Non-pigmented ciliary epithelial cell (primary cell): ENCODE measurements at regions not wholly inside any gene's neighbourhood (a gene's known extent, or its start where the extent isn't known, plus 50 kb on each side); places are given as distances from the start of the nearest gene placed in this dataset.

ENCODE experiments used
- DNase-seq: peaks from one replicate; pipeline ENCODE4 v3.0.0-alpha.2; 2010; ENCODE audit warnings: low read depth

DNA sequence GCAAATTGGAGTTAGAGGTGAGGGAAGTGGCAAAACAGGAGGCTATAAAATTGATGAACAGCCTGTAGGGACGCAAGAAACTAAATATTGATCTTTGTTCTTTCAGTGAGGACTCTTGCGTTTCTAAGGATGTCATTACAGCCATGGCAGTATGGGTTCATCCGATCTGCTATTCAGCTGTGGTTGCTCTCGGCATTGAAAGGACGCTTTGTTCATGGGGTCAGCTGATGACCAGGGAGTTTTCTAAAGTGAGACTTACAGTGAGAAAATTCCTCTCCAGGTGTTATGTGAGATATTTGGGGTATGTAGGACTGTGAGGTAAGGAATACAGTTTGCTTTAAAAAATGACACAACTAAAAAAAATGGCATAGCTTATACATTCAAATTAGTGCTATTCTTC is 52.7 kb upstream of the PELI1 start:
- DNase-seq: no peak

- no peak for DNase-seq
Observed at GRCh38 chr2:64201151-64201550, 56.9 kb upstream of the PELI1 start.

DNA sequence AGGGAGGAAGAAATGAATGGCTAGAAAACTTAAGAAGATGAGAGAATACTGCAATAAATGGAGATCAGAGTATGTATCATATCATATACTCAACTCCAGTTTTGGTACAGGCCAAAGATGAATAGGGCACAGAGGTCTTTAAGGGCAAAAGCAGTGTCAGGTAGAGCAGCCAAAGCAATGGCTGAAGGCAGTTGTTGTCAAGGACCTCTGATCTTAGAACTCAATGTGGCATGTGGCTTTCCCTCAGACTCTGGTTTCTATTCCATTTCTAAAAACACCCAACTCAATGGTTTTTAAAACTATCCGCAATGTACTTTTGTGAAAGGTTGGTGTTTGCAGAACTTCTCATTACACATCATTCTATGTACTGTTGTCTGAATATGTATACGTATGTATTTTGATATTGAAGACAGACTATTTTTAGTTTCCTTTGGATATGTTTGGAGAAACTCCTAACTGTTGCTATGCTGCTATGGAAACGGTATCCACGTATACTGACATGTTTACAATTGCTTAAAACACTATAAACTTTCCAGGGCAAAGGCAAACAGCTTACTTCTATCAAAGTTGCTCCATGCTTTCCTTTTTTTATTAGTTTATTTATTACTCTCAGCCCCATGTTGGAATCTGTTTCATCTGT is 58.1 kb upstream of the PELI1 start:
- DNase-seq: no peak

GRCh38 chr2:64203131-64203857 is 59.1 kb upstream of the PELI1 start:
- no peak for DNase-seq

DNA sequence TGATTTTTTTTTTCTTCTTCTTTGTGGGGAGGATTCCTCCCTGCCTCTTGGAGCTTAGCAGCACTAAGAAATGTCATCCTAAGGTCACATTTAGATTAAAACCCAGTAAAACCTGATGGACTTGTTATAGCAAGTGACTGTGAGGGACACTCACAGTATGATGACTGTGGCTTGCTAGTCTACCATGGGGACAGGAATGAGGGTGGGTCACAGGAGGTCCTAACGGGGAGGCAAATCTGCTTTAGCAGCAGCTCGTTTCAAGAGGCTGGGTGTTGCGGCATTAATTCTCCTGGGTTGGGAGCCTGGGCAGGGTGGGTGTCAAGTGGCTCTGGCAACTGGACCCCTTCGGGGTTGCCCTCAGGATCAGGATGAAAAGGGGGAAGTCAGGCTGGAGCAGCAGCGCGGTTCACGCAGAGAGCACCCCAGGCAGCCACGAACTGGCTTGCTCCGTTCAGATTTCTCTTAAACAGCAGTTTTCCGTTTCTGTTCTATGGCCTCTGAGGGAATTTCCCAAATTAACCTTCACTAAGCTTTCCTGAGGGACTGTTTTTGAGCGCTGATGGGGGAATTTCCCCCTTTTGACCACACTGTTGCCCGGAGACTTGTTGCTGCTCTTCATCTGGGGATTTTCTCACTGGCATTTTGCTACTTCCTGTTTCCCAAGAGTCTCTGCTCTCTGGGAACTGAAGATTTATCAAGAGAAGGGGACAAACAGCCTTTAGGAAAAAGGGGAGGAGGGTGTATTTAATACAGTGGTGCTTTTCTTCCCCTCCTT is 59.8 kb upstream of the PELI1 start:
- DNase-seq: no peak

- no peak for DNase-seq
Observed at GRCh38 chr2:64204703-64205102, 60.5 kb upstream of the PELI1 start.

DNA sequence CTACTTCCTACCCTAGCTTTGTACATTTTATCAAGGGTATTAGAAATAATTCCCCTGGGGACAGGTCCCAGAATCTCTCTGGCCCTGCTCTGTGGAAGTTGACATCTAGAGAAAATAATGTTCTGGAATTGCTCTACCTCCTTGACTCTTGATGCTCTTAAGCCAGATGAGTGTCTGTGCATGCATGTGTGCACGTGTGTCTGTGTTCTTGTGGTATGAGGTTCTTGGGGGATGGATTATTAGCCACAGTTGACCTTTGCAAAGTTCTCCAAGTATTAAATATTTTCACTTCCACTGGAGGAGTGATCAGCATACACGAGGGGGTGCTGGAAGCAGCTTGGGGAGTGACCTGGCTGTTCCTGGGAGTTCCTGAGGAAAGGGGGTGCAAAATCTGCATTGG is 61.2 kb upstream of the PELI1 start:
- no peak for DNase-seq

GRCh38 chr2:64207573-64207972 is 63.4 kb upstream of the PELI1 start:
- DNase-seq: no peak

DNA sequence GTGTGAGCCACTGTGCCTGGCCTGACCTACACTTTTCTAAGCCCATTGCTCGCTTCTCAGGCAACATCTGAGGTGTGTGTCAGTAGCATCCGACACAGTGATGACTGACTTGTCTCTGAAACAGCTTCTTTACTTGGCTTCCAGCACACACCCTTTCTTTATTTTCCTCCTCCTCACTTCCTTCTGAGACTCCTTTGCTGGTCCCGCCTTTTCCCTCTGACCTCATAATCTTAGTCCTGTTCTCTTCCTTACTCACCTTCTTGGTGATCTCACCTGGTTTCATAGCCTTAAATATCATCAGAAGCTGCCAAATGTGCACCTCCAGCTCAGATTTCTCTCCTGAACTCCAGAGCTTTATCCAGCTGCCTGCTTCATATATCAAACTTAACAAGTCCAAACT is 66.6 kb upstream of the PELI1 start:
- no peak for DNase-seq

DNA sequence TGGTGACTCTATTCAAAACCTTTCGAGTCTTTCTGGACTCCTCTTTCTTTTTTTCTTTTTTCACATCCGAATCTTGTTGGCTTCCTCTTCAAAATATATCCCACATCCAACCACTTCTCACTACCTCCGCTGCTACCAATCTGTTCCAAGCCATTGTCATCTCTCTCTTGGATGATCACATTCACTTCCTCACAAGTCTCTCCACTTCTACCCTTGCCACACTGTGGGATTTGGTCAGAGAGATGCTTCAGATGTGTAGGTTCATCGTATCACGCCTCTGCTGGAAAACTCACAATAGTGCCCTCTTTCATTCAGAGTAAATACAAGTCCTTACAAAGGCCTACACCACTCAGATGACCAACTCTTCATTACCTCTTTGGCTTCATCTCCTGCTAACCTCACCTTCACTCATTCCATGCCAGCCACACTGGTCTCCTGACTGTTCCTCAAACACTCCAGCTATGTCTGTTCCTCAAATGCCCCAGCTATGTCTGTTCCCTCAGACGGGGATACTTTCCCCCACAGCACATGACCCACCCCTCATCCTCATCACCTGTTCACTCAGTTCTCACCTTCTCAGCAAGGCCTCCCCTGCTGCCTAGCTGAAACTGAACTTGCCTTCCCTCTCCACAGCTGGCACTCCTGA is 67.2 kb upstream of the PELI1 start:
- DNase-seq: no peak

GRCh38 chr2:64212346-64212745 is 68.1 kb upstream of the PELI1 start:
- DNase-seq: peak; percentile 96

DNA sequence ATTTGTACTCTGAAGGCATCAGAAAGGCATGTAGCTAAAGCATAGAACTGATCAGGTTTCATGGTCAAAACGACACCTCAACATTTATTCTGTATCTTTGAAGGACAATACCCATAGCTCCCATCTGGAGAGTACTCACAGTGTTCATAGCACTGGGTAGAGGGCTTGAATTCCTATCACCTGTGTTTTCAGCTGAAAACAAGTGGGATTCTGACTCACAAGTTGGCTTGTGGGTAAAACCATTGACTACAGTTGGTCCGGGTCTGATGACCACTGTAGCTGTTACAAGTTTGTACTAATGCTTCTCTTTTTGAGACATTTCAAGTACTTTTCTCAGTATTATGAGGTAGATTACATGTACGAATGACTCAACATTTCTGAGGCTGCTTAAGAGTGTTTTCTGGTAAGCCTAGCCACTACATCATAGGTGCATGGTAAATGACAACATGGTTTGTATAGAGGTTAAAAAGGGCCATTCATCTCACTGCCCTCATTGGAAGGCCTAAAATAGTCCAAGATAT is 68.6 kb upstream of the PELI1 start:
- peak; percentile 81 for DNase-seq

DNA sequence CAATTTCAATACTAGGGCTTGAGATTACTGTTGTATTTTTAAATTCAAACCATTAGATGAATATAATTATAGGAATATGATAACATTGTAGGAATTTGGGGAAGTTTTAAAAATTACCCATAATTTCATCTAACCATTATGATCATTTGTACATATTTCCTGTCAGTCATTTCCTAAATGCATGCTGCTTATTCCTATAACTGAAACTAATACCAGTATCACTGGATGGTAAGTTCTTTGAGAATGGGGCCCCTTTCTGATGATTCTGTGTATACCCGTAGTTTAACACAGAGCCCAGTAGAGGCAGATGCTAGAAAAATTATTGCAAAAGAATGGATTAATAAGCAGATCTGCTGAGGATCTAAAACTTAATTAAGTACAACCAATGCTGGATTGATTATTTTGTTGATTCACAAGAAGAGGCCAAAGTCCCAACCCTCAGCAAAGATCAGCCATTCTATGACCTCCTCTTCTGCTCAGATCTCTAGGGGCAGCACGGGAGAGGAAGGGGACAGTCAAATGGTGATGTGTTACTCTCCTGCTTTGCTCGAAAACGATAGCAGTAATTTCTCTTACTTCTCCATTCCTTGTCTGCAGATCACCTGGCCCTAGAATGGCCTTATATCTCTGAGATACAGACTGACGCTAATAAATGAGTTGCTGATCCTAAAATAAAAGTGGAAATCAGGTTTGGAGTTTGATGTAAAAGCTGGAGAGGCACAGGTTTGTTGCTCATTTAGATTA is 69.5 kb upstream of the PELI1 start:
- no peak for DNase-seq

DNA sequence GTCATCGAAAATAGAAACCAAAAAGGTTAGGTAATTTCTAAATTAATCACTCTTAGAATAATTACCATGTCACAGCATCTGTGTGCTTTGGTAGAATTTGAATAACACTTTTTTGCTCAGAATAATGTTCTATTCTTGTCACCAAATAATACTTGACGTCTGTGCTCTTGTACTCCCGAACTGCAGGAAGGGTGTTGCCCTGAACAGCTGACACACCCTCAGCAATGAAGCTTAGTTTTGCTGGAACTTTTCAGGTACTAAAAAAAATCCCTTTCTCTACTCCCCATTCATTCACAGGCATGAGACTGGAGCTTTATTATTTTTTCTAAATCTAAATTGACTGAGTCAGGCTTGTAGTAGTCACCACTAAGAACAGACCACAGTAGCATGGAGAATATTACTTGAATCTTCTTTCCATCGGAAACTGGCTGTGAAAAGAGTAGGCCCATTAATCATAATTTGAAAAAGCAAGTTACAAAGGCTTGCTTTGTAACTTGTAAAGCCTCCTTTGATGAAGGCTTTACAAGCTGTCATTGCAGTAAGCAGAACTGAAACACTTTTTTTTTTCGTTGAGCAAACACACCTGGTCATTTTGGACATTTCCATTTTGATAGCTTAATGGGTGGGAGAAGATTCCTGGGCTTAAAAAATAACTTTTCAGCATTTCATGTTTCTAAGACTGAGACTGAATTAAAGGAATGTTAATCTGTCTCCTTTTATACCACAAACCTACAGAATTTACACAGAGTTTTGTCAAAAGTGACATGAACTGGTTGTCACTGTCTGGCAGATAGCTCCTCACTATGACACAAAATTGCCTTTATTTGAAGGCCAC is 70.3 kb upstream of the PELI1 start:
- DNase-seq: no peak

DNA sequence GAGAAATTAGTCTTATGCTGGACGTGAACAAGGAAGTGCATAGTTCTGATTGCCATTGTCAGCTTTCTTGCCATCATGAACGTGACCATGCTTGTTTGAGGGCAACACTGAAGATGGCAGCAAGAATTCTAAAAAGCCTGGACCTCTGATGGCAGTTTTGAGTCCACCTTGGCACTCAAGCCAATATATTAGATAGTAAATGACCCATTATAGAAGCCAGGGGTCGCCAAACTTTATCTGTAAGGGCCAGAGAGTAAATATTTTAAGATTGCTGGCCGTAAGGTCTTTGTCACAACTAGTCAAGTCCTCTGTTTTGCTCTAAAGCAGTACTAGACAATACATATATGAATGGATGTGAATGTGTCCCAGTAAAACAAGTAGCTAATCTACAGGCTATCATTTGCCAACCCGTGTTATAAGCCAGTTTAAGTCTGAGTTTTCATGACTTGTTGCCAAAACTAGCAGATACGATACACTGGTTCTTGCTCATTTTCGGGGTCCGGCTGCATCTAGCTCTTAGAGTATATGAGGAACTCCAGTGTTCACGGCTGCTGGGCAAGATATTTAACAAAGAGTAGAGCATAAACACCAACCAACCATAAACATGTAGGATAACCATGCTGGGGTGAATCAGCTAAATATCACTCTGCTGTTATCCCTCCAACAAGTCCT is 73.1 kb upstream of the PELI1 start:
- DNase-seq: no peak

GRCh38 chr2:64218137-64218802 is 74.0 kb upstream of the PELI1 start:
- no peak for DNase-seq

GRCh38 chr2:64219149-64219548 is 74.9 kb upstream of the PELI1 start:
- DNase-seq: no peak

- no peak for DNase-seq
Observed at GRCh38 chr2:64220265-64220664, 76.0 kb upstream of the PELI1 start.

DNA sequence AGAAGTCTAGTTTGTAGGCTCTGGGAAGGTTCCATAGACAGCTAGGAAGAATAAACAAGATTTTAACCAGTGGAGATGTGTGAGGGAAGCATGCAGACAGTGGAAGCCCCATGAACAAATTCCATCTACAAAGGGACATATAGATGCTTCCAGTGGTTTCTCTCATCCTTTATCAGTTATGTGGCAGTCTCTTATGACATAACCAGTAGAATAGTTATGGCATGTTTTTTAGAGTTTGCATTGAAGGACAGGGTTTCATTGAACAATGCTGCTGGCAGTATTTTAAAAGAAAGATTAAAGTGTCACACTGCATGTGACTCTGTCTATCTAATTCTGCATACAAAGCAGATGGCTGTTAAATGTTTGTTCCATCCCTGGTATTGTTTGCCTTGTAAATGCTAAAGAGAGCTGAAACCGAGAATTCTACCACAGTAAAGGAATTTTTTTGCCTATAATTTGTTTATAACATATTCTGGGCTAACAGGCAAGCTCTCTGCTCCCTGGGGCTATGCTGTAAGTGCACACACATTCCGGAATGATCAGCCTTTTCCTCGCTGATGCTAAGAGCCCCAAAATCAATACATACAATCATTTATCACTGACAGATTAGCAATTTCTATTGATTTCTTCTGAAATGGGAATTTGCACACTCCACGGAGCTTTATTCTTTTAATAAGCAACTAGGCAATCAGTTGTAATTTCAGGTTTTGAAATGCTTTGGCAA is 76.8 kb upstream of the PELI1 start:
- no peak for DNase-seq
